GM18868 (cell line): ENCODE measurements at regions not wholly inside any gene's neighbourhood (a gene's known extent, or its start where the extent isn't known, plus 50 kb on each side); places are given as distances from the start of the nearest gene placed in this dataset.
A peak's percentile ranks its signal among the peaks of the same experiment; 100 is the strongest.

Experiments used
- ATAC-seq: cut with Tn5 transposase; IDR thresholded peaks from one replicate; pipeline ENCODE4 v1.9.1; 2021; ENCODE audit warnings: mild to moderate bottlenecking, moderate library complexity; ENCODE audit not compliant: unreplicated experiment

DNA sequence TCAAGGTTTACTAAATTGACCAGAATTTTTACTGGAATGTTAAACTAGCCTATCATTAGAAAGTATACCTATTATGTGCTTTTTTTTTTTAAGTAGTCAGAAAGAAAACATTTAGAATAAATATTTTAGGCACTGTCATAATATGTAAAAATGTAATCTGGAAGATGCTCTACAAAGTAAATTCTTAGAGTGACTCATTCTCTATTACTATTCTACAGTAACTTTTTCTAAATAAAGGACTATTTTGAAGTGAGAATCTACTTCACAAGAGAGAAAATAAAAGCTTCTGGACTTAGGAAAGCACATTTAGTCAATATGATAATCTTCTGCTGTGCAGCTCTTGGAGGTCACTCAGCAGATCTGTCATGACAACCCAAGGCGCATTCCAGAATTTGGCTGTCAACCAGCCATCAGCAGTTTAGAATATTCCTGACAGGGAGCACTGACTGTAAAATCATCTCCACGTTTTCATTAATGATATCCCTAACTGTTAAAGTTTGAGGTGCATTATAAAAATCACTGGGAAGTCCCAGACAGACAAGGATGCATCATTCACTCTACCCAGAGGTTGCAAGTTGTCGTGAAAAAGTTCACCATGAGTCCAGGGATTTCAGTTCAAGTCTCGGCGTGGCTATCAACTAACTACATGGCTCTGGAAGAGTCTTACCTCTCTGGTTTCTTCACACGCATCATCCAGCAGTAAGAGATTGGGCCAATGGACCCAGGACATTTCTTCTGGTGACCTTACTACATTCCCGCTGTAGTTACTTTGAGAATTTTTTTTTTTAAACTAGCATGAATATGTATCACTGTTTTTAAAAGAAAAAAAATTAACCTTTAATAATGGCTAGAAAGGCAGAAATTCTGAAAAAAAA lies 374.9 kb downstream of the GJA1 start:
- ATAC-seq: no peak

GRCh38 chr6:121811106-121811505 lies 375.7 kb downstream of the GJA1 start:
- ATAC-seq: no peak

GRCh38 chr6:121816361-121816760 lies 380.9 kb downstream of the GJA1 start:
- no peak for ATAC-seq

GRCh38 chr6:121816906-121817540 lies 381.6 kb downstream of the GJA1 start:
- ATAC-seq: no peak

DNA sequence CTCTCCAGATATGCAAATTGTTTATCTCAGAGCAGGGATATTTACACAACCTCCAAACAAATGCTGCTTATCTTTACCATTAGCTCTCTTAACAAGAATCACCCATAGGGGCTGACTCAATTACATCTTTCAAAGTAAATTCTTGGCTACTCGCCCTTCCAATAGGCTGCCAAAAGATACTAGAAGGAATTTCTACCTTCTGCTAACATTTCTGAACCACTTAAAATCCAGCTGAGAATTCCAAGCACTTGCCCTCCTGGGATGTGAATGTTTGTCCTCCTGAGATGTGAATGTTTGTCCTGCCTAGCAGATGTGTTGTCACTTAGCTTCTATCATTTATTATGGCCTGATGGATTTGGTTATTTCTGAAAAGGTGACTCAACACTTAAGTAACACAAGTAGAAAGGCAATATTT lies 388.0 kb downstream of the GJA1 start:
- ATAC-seq: no peak

GRCh38 chr6:121826156-121826810 lies 390.8 kb downstream of the GJA1 start:
- no peak for ATAC-seq

GRCh38 chr6:121828146-121828886 lies 392.9 kb downstream of the GJA1 start:
- no peak for ATAC-seq

GRCh38 chr6:121830736-121831135 lies 395.3 kb downstream of the GJA1 start:
- no peak for ATAC-seq

- ATAC-seq: no peak
Measured at GRCh38 chr6:121835662-121836061, 400.2 kb downstream of the GJA1 start.

- no peak for ATAC-seq
Measured at GRCh38 chr6:121837545-121838229, 402.2 kb downstream of the GJA1 start.

DNA sequence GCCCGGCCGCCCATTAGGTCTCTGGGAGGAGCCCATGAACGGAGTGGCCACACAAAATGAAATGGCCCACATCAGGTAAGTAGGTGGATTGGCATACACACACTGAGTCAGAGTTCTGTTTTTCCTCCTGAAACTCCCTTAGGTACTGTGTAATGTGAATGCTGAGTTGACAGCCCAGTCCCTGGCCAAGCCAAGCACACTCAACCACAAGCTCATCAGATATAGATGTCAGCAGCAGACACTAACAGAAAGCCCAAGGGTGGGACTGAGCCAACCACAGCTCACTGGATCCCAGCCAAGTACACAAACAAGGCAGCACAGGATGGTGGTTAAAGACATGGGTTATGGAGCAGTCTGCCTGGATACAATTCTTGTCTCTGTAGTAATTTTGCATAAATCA lies 403.4 kb downstream of the GJA1 start:
- ATAC-seq: peak; percentile 47

- no peak for ATAC-seq
Measured at GRCh38 chr6:121839896-121840295, 404.4 kb downstream of the GJA1 start.

- no peak for ATAC-seq
Measured at GRCh38 chr6:121844898-121845297, 409.5 kb downstream of the GJA1 start.

GRCh38 chr6:121847806-121848522 lies 412.5 kb downstream of the GJA1 start:
- ATAC-seq: no peak

- no peak for ATAC-seq
Measured at GRCh38 chr6:121848523-121849255, 413.2 kb downstream of the GJA1 start.

DNA sequence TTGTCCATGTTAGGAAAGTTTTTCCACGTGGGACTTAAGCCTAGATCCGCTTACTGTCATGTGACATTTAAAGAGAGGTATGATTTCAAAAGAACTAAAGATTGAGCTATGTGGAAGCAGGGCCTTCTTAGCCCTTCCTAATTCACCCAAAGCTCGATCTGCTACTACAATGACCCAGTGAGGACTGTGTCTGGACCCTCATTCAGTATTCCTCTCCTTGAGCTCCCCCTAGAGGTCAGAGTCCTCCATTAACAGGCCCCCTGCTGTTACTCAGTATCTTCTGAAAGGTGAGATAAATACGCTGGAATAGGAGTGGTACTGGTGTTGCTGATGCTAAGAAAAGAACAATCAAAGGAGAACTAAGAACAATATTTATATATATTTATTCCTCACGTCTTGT lies 414.0 kb downstream of the GJA1 start:
- peak; percentile 98 for ATAC-seq

- no peak for ATAC-seq
Measured at GRCh38 chr6:121851056-121851455, 415.6 kb downstream of the GJA1 start.

DNA sequence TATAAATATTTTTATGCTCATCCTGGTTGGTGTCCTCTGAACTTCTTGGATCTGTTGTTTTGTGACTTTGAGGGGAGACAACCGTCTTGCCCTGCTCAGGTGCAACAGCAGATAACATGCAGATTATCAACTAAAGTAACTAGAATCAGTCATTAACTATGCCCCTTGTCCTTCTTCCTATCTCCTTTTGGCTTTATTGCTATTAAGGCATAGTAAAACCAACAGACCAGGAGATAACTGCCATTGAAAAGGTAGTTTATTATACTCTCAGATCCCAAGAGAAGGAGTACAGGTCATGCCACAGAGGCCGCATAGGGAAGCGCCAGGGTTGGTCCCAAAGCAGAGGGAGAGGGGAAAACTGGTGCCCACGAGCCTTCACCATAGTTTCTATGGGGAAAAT lies 418.2 kb downstream of the GJA1 start:
- ATAC-seq: no peak

- ATAC-seq: no peak
Measured at GRCh38 chr6:121855521-121855920, 420.1 kb downstream of the GJA1 start.
